Inflammatory macrophage (primary cell): ENCODE measurements at regions not wholly inside any gene's neighbourhood (a gene's known extent, or its start where the extent isn't known, plus 50 kb on each side); places are given as distances from the start of the nearest gene placed in this dataset.
A peak's percentile ranks its signal among the peaks of the same experiment; 100 is the strongest.

Experiments
- DNase-seq, 2 donors: peaks; one replicate each; pipeline ENCODE4 v3.0.0-alpha.2; 2020 to 2022

GRCh38 chr14:101233391-101233790 lies 327.9 kb upstream of the DIO3 start:
- no peak for DNase-seq

DNA sequence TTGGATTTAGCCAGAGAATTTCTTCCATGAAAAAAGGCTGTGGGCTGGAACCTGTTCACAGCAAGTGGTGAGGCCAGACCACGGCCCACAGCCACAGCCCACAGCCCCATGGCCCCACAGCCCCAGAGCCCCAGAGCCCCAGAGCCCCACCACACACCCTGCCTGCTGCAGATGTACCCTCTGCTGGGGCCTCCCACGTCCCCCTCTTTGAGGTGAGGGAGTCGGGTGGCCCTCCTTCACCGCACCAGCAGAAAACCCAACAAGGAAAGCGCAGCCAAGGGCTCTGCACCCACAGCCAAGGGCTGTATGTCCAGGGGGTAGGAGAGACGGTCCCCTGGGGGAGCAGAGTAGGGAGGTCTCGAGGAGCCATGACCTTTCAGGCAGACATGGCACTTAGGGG lies 327.5 kb upstream of the DIO3 start:
- no peak for DNase-seq

GRCh38 chr14:101234244-101234937 lies 326.9 kb upstream of the DIO3 start:
- DNase-seq = no peak

DNA sequence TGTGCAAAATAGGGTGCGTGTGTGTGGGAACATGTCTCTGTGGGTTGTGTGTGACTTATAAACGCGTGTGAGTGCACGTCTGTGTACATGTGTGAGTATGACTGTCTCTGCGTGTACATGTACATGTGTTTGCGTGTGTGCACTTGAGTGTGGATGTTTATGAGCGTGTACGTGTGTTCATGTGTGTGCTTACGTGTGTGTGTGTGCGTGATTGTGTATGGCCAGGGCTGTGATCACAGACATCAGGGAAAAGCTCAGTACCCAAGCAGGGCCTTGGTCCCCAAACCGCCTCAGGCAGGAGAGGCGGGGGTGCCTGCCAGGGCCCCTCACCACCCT lies 326.3 kb upstream of the DIO3 start:
- no peak for DNase-seq

DNA sequence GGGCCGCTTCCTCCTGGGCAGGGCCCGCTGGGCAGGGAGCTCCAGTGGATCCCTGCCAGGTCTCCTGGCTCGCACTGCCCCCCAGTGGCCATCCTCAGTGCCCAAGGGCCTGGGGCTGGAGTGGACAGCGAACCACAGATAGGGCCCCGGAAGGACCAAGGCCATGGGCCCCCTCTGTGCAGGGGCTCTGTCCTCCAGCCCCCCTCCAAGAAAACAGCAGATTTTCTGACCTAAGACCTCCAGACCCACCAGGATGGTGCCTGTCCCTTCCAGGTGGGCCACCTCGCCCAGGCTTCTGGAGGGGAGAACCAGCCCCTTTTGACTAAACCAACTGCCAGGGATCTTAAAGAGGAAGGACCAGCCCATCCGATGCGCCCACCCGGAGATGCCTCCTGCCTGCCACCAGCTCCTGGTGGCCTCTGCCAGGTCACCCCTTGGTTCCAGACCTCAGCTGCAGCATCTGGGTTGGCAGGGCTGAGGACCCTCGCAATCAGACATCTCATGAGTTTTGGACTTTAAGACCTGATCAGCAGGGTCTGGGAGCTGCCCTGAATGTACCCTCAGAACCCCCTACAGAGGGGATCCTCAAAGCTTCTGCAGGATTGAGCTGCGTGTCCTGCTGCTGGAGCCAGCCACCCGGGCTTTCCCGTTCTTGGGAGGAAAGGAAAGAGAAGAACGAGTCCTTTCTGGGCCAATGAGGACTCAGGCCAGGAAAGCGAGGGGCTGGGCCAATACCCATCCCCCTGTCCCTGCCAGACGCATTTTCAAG lies 325.8 kb upstream of the DIO3 start:
- peak; percentile 43 to 66 for DNase-seq

GRCh38 chr14:101236496-101237251 lies 324.6 kb upstream of the DIO3 start:
- no peak for DNase-seq

- no peak for DNase-seq
Measured at GRCh38 chr14:101237252-101237616, 324.1 kb upstream of the DIO3 start.

DNA sequence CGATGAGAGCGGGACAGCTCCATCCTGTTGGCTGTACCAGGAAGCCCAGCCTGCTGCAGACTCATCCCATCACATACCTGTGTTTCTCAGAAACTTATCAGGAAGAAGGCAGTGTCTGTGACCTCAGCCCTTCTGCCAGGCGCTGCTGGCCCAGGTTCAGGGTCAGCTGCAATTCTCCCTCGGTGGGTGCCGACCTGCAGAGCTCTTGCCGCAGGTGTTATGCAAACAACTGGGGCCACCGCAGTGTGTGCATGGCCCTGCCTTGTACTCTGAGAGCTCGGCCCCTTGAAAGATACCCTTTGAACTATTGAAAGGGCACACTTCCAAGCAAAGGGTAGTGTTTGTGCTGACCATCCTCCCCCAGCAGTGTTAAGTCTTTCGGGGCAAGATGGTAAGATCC lies 322.2 kb upstream of the DIO3 start:
- DNase-seq = no peak

- no peak for DNase-seq
Measured at GRCh38 chr14:101241147-101241546, 320.1 kb upstream of the DIO3 start.

GRCh38 chr14:101241807-101242278 lies 319.5 kb upstream of the DIO3 start:
- no peak for DNase-seq

GRCh38 chr14:101242442-101243385 lies 318.6 kb upstream of the DIO3 start:
- DNase-seq = no peak

DNA sequence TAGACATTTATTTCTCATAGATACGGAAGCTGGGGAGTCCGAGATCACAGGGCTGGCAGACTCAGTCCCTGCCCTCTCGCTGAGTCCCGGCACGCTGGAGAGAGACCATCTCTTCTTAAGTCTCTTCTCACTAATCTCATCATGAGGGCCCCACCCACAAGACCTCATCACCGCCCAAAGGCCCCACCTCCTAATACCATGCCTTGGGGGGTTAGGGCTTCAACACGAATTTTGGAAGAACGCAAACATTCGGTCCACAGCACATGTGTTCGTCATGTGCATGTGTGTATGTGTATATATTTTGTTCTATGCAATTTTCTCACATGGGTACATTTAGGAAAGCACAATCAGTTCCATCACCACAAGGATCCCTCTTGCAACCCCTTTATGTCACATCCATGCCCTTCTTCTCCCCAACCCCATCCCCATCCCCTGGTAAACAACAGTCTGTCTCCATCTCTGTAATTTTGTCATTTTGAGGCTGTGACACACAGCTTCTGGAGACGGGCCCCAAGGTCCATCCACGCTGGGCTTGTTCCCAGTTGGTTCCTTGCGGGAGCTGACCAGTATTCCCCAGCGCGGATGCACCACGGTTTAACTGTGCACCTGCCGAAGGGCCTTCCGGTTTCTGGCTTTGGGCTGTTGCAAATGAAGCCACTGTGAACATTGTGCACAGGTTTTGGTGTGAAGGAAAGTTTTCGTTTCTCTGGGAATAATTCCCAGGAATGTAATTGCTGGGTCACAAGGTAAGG lies 317.5 kb upstream of the DIO3 start:
- DNase-seq = no peak

GRCh38 chr14:101246894-101247841 lies 314.1 kb upstream of the DIO3 start:
- no peak for DNase-seq

DNA sequence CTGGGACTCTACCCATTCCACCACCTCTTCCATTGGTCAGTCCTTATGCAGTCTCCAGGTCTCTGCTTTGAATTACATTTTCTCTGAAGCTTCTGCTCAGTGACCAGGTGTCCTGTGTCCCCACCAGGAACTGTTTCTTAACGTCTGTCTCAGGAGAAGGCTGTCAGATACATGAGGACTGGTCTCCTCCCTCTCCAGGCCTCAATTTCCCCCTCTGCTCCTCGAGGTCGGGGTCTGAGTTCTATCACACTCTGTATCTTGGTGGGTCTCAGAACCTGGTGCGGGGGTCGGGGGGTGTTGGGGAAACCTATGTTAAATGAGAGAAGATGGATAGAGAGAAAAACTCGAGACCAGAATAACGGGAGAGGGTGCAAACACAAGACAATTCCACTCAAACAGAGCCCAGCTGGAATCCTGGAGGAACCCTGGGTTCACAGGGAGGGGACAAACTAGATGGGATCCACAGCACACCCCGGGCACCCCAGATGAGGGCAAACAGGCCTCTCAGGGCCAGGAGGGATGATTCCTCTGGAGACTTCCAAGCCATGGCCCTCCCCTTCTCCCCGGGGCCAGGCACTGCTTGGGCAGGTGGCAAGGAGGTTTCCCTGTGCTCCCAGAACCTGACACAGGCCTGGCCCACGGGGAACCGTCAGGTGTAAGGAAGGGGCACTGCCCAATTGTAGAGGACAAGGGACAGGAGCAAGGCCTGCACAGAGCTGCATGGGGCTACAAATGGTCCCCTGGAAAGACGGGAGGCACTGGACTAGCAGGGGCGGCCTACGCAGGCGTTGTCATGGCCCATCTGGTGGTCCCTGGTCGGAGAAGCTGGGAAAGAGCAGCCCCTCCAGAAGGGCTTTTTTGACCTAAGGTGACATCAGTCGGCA lies 313.2 kb upstream of the DIO3 start:
- DNase-seq = no peak

DNA sequence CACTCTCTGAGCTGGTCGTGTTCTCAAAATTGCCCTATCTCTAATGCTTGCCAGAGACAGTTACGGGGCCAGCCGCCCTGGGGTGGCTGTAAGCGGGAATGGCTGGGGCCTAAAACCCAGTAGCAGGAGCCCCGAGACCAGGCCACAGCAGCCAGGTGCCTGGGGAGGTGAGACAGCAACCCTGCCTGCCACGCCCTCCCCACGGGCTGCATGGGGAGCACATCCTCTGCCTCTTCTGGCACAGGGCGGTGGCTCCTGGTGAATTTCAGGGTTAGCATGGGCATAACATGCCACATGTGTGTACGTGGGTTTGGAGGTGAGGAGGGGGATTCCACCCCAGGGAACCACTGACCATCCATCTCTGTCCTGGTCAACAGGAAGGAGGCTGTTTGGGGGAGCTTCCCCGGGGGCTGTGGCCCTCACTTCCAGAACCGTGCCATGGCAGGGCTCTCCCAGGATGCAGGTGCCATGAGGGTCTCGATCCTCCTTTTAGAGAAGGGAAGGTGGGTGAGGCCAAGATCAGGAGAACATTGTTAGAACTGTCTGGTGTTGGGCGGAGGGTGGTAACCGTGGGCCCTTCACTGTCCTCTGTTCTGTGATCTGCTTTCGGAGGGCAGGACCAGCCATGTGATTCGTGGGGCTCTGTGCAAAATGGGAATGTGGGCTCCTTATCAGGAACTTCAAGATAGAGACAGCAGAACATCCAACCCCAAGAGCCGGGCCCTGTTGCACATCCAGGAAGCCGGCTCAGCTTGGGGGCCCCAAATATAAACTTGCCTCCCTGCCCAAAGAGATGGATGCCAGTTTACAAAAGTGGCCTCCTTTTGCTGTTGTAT lies 312.2 kb upstream of the DIO3 start:
- no peak for DNase-seq

DNA sequence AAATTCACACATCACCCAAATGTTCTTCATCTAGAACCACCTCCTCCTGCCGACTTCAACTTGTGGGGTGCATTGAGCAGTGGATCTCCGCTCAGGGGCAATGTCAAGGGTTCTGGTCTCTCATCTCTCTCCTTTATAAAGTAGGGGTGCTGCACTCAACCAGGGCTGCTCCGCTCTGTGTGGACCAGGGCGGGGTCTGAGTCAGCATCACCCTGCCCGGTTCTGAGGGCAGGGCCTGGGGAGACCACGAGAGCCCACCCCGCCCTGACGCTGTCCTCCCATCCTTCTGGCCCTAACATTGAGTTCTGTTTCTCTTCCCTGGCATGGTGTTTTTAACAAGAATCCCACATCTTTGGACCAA lies 311.6 kb upstream of the DIO3 start:
- no peak for DNase-seq

- no peak for DNase-seq
Measured at GRCh38 chr14:101250336-101250947, 310.9 kb upstream of the DIO3 start.
